SK-N-SH treated with all-trans-retinoic acid at 6 μM for 48 hours (cell line): ENCODE measurements at regions not wholly inside any gene's neighbourhood (a gene's known extent, or its start where the extent isn't known, plus 50 kb on each side); places are given as distances from the start of the nearest gene placed in this dataset.
A peak's percentile ranks its signal among the peaks of the same experiment; 100 is the strongest.

Source experiments
- ATAC-seq: fragments of 200-7000 bp; cut with Tn5 transposase; 3 replicates; pipeline ENCODE4 v1.9.1; 2020; ENCODE audit warnings: mild to moderate bottlenecking, moderate library complexity
- ARNTL ChIP-seq: fragments of 450-650 bp; formaldehyde crosslinking; IDR thresholded peaks from 2 replicates; pipeline ENCODE4 v1.5.0; 2020; ENCODE audit warnings: low read depth, mild to moderate bottlenecking, moderate library complexity, borderline replicate concordance
- BACH2 ChIP-seq: fragments of 250-450 bp; sonication (Bioruptor Pico); IDR thresholded peaks from 2 replicates; pipeline ENCODE4 v1.9.0; 2021; ENCODE audit warnings: mild to moderate bottlenecking, borderline replicate concordance
- CREB5 ChIP-seq: fragments of 250-450 bp; sonication (Bioruptor Pico); IDR thresholded peaks from 2 replicates; pipeline ENCODE4 v1.5.1; 2020; ENCODE audit warnings: low read depth, mild to moderate bottlenecking, moderate library complexity
- CSDC2 ChIP-seq: fragments of 250-450 bp; sonication (Bioruptor Pico); IDR thresholded peaks from 2 replicates; pipeline ENCODE4 v1.5.0; 2020; ENCODE audit warnings: mild to moderate bottlenecking, moderate library complexity
- GLIS3 ChIP-seq: fragments of 250-450 bp; sonication (Bioruptor Pico); IDR thresholded peaks from 2 replicates; pipeline ENCODE4 v1.5.0; 2020; ENCODE audit warnings: mild to moderate bottlenecking, moderate library complexity
- ISL1 ChIP-seq: fragments of 250-450 bp; sonication (Bioruptor Pico); IDR thresholded peaks from 2 replicates; pipeline ENCODE4 v2.1.2; 2022; ENCODE audit warnings: mild to moderate bottlenecking, moderate library complexity
- OSR1 ChIP-seq: fragments of 250-450 bp; sonication (Bioruptor Pico); IDR thresholded peaks from 2 replicates; pipeline ENCODE4 v1.8.0; 2022; ENCODE audit warnings: moderate library complexity, mild to moderate bottlenecking, inconsistent platforms
- POU6F1 ChIP-seq: fragments of 250-450 bp; sonication (Bioruptor Pico); IDR thresholded peaks from 2 replicates; pipeline ENCODE4 v1.8.0; 2021; ENCODE audit warnings: low read depth, mild to moderate bottlenecking, moderate library complexity, borderline replicate concordance
- PPARA ChIP-seq: fragments of 250-450 bp; sonication (Bioruptor Pico); IDR thresholded peaks from 2 replicates; pipeline ENCODE4 v1.5.0; 2020; ENCODE audit warnings: mild to moderate bottlenecking, borderline replicate concordance
- SNAI2 ChIP-seq: fragments of 250-450 bp; sonication (Bioruptor Pico); IDR thresholded peaks from 2 replicates; pipeline ENCODE4 v1.5.0; 2020; ENCODE audit warnings: mild to moderate bottlenecking, moderate library complexity
- TCF4 ChIP-seq: fragments of 250-450 bp; sonication (Bioruptor Pico); IDR thresholded peaks from 2 replicates; pipeline ENCODE4 v1.8.0; 2021; ENCODE audit warnings: mild to moderate bottlenecking, moderate library complexity, borderline replicate concordance
- TOX ChIP-seq: fragments of 250-450 bp; sonication (Bioruptor Pico); IDR thresholded peaks from 2 replicates; pipeline ENCODE4 v1.8.0; 2021; ENCODE audit warnings: mild to moderate bottlenecking, moderate library complexity, borderline replicate concordance
- TSHZ2 ChIP-seq: fragments of 250-450 bp; sonication (Bioruptor Pico); IDR thresholded peaks from 2 replicates; pipeline ENCODE4 v1.5.0; 2020; ENCODE audit warnings: mild to moderate bottlenecking, moderate library complexity
- ZC3H10 ChIP-seq: fragments of 250-450 bp; sonication (Bioruptor Pico); IDR thresholded peaks from 2 replicates; pipeline ENCODE4 v1.5.1; 2021; ENCODE audit warnings: mild to moderate bottlenecking, moderate library complexity
- ZFP3 ChIP-seq: fragments of 250-450 bp; sonication (Bioruptor Pico); IDR thresholded peaks from 2 replicates; pipeline ENCODE4 v1.5.0; 2020; ENCODE audit warnings: mild to moderate bottlenecking, moderate library complexity
- ZFP30 ChIP-seq: fragments of 450-650 bp; formaldehyde crosslinking; IDR thresholded peaks from 2 replicates; pipeline ENCODE4 v1.5.0; 2022; ENCODE audit warnings: mild to moderate bottlenecking, moderate library complexity
- ZNF565 ChIP-seq: fragments of 450-650 bp; formaldehyde crosslinking; conservative IDR thresholded peaks from 2 replicates; pipeline ENCODE4 v1.5.0; 2020; ENCODE audit warnings: low read depth, mild to moderate bottlenecking, moderate library complexity
- ZNF8 ChIP-seq: fragments of 450-650 bp; formaldehyde crosslinking; IDR thresholded peaks from 2 replicates; pipeline ENCODE4 v1.5.0; 2020; ENCODE audit warnings: mild to moderate bottlenecking, moderate library complexity
- TF ChIP-seq, protein P1 (sequence below): fragments of 250-450 bp; sonication (Bioruptor Pico); IDR thresholded peaks from 2 replicates; pipeline ENCODE4 v1.5.1; 2021; ENCODE audit warnings: mild to moderate bottlenecking, moderate library complexity

DNA sequence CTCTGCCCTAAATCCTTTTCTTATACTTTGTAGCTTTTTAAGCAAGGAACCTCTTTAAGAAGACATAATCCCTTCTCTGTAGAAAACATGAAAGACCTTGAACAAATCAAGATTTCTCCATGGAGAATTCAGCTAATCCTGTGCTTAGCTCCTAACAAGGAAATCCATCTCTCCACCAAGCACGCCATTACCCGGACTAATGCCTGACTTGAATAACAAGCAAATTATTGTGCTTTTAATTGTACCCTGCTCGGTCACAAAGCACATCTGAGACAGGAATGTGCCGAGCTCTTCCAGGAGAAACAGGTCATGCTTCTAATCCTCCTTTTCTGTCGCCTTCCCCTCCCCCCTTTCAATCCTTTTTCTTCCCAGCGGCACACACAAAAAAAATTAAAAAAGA lies 141.3 kb downstream of the PSAT1 start (continued):
- TF ChIP-seq, protein P1, sequence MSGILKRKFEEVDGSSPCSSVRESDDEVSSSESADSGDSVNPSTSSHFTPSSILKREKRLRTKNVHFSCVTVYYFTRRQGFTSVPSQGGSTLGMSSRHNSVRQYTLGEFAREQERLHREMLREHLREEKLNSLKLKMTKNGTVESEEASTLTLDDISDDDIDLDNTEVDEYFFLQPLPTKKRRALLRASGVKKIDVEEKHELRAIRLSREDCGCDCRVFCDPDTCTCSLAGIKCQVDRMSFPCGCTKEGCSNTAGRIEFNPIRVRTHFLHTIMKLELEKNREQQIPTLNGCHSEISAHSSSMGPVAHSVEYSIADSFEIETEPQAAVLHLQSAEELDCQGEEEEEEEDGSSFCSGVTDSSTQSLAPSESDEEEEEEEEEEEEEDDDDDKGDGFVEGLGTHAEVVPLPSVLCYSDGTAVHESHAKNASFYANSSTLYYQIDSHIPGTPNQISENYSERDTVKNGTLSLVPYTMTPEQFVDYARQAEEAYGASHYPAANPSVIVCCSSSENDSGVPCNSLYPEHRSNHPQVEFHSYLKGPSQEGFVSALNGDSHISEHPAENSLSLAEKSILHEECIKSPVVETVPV (CRISPR knock-in tag): no peak
- TF ChIP-seq CSDC2 (CRISPR knock-in tag) (no peak), TSHZ2 (CRISPR knock-in tag) (no peak), ZNF565 (CRISPR knock-in tag) (no peak)

DNA sequence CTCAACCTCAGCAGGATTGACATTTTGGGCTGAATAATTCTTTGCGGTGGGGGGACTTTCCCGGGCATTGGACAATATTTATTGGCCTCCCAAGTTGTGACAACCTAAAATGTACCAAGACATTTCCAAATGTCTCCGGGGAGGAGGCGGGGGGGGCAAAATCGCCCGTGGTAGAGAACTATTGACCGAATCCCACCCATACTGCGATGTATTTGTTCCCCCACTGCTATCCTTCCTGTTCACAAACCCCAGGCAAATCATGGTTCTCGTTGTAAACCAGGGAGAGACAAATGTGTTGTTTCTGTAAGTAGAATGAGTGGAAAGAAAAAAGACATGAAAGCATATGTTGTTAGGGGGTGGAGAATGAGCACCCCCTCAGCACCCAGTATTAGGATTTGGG lies 141.9 kb downstream of the PSAT1 start:
- TF ChIP-seq ZFP3 (CRISPR knock-in tag) (no peak), ZNF8 (CRISPR knock-in tag) (no peak), OSR1 (CRISPR knock-in tag) (no peak), SNAI2 (CRISPR knock-in tag) (no peak), GLIS3 (no peak), BACH2 (CRISPR knock-in tag) (no peak), TOX (CRISPR knock-in tag) (no peak), CSDC2 (CRISPR knock-in tag) (no peak), TCF4 (CRISPR knock-in tag) (no peak), PPARA (CRISPR knock-in tag) (no peak), ARNTL (CRISPR knock-in tag) (no peak), POU6F1 (CRISPR knock-in tag) (no peak), ZC3H10 (CRISPR knock-in tag) (no peak), ZFP30 (no peak), CREB5 (no peak), ZNF565 (CRISPR knock-in tag) (no peak)
- no peak for ATAC-seq

DNA sequence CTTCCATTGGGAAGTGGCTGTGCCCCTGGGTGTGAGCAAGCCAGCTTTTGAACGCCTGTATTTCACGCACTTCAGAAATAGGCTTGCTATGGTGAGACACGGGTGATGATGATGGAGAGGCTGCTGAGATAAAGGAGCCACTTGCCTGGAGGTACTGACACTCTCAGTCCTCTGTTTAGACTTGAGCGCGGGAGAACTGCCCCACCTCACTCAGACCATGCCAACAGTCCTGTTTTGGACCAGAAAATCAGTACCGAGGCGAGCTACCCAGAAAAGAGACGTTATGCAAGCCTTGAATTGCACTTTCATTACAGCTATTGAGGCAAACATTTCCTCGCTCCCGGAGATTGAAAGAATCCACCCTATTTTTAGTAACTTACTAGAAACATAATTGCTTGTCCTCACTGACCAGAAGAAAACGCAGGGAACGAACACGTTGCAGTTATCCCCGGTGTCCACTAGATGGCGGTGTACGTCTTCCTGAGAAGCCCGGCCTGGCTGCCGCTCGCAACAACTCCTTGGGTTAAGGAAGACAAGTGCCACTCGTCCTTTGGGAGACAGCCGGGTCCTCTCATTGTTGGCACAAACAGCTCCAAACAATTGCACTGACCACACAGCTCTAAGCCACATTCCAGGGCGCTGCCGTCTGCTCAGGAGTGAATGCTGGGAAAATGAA lies 142.4 kb downstream of the PSAT1 start:
- peak; percentile 92 for ATAC-seq
- no peak for TF ChIP-seq ZFP3 (CRISPR knock-in tag)
- TF ChIP-seq POU6F1 (CRISPR knock-in tag): no peak
- TF ChIP-seq ISL1 (CRISPR knock-in tag): no peak
- TF ChIP-seq, all 23 proteins: peak for 0
